ENCODE measurements at regions not wholly inside any gene's neighbourhood (a gene's known extent, or its start where the extent isn't known, plus 50 kb on each side); places are given as distances from the start of the nearest gene placed in this dataset.

- no peak overlapping the region for H3K9ac ChIP-seq (ENCODE audit: low read length)
- WGBS (ENCODE audit: insufficient coverage): 92% methylated on average over 2 of the region's 5 CpGs
These were observed 166.3 kb upstream of the NAV2 start for GRCh38 chr11:19546325-19546724.

GRCh38 chr11:19541521-19542049 is 171.1 kb upstream of the NAV2 start:
- H3K4me1 ChIP-seq (ENCODE audit: control insufficient read depth in 2 of 2, insufficient read depth in 2 of 2, low read length in 2 of 2): no peaks in the 10 kb centered on the region
- CTCF ChIA-PET: interaction anchor here (0.9 to 1.6 kb wide), 2 partner anchors 10 to 12 kb away, joined by 5 read pairs; no protein-coding TSS in a partner anchor
- DNase-seq (no peak), ATAC-seq (ENCODE audit: low read depth) (no peak)
- TF ChIP-seq CTCF (IDR thresholded peaks at IDR 0.05) (no peak), EZH2 (IDR thresholded peaks at IDR 0.05; ENCODE audit: borderline replicate concordance, insufficient read depth, low read depth, low read length, poor library complexity, severe bottlenecking) (no peak)
- WGBS (ENCODE audit: insufficient coverage): 79% methylated on average over 3 of the region's 3 CpGs
- H3K9me3 Mint-ChIP-seq (ENCODE audit: insufficient read depth): no peaks in the 10 kb centered on the region
- no peak overlapping the region for H3K4me3 ChIP-seq (ENCODE audit: control extremely low read depth in 1 of 5, extremely low read depth in 1 of 5, insufficient read depth in 1 of 5, low read depth in 2 of 5, low read length in 4 of 5)
- no peak overlapping the region for H3K4me3 Mint-ChIP-seq
- no peaks in the 10 kb centered on the region for H3K79me2 ChIP-seq (ENCODE audit: control insufficient read depth, insufficient read depth, low read length)
- POLR2A ChIA-PET: no interaction called here
- no peak overlapping the region for H3K4me2 ChIP-seq (replicated peaks; ENCODE audit: low read depth, low read length, poor library complexity, severe bottlenecking)
- H3K9ac ChIP-seq (ENCODE audit: low read length): no peak overlapping the region
- peaks cover 0 to 6% (median 0%) of the 10 kb centered on the region in 3 donors for H3K9me3 ChIP-seq (ENCODE audit: control extremely low read depth in 1 of 3, control insufficient read depth in 2 of 3, insufficient read depth in 1 of 3, low read length in 2 of 3)
- H3K27ac ChIP-seq (ENCODE audit: low read length in 2 of 2): no peak overlapping the region
- no peak overlapping the region for H3K27ac Mint-ChIP-seq
- H3K27me3 Mint-ChIP-seq: peaks cover 18% of the 10 kb centered on the region
- no peak overlapping the region for H2AFZ ChIP-seq (ENCODE audit: insufficient read depth, low read depth, low read length, poor library complexity, severe bottlenecking)
- no peaks in the 10 kb centered on the region for H3K36me3 ChIP-seq (replicated peaks in 1 of 2; ENCODE audit: control extremely low read depth in 1 of 2, control insufficient read depth in 1 of 2, extremely low read depth in 1 of 2, insufficient read depth in 2 of 2, low read length in 1 of 2)
- no peaks in the 10 kb centered on the region for H3K27me3 ChIP-seq (replicated peaks in 1 of 4; ENCODE audit: control extremely low read depth in 1 of 4, control insufficient read depth in 3 of 4, insufficient read depth in 4 of 4, low read length in 3 of 4)
- intact Hi-C loops (cut with micrococcal nuclease): no loop called here
- H4K20me1 ChIP-seq (ENCODE audit: control insufficient read depth, insufficient read depth, low read length, poor library complexity, severe bottlenecking): no peaks in the 10 kb centered on the region
- H3K4me1 Mint-ChIP-seq: no peaks in the 10 kb centered on the region

More at GRCh38 chr11:19546325-19546724, 166.3 kb upstream of the NAV2 start:
- intact Hi-C loops (cut with micrococcal nuclease): no loop called here
- no peaks in the 10 kb centered on the region for H3K9me3 Mint-ChIP-seq (ENCODE audit: insufficient read depth)
- Histone ChIP-seq H3K36me3 (replicated peaks in 1 of 2; ENCODE audit: control extremely low read depth in 1 of 2, control insufficient read depth in 1 of 2, extremely low read depth in 1 of 2, insufficient read depth in 2 of 2, low read length in 1 of 2) (no peaks in the 10 kb centered on the region), H3K27me3 (replicated peaks in 1 of 4; ENCODE audit: control extremely low read depth in 1 of 4, control insufficient read depth in 3 of 4, insufficient read depth in 4 of 4, low read length in 3 of 4) (no peaks in the 10 kb centered on the region), H2AFZ (ENCODE audit: insufficient read depth, low read depth, low read length, poor library complexity, severe bottlenecking) (no peak overlapping the region), H3K4me2 (replicated peaks; ENCODE audit: low read depth, low read length, poor library complexity, severe bottlenecking) (no peak overlapping the region), H3K79me2 (ENCODE audit: control insufficient read depth, insufficient read depth, low read length) (no peaks in the 10 kb centered on the region), H3K4me1 (ENCODE audit: control insufficient read depth in 2 of 2, insufficient read depth in 2 of 2, low read length in 2 of 2) (no peaks in the 10 kb centered on the region), H4K20me1 (ENCODE audit: control insufficient read depth, insufficient read depth, low read length, poor library complexity, severe bottlenecking) (no peaks in the 10 kb centered on the region), H3K4me3 (ENCODE audit: control extremely low read depth in 1 of 5, extremely low read depth in 1 of 5, insufficient read depth in 1 of 5, low read depth in 2 of 5, low read length in 4 of 5) (no peak overlapping the region), H3K27ac (ENCODE audit: low read length in 2 of 2) (no peak overlapping the region), H3K9me3 (ENCODE audit: control extremely low read depth in 1 of 3, control insufficient read depth in 2 of 3, insufficient read depth in 1 of 3, low read length in 2 of 3) (peaks cover 0 to 3% (median 0%) of the 10 kb centered on the region in 3 donors)
- TF ChIP-seq CTCF (IDR thresholded peaks at IDR 0.05): no peak
- no peak for TF ChIP-seq EZH2 (IDR thresholded peaks at IDR 0.05; ENCODE audit: borderline replicate concordance, insufficient read depth, low read depth, low read length, poor library complexity, severe bottlenecking)
- POLR2A ChIA-PET: no interaction called here
- no peak overlapping the region for H3K4me3 Mint-ChIP-seq
- DNase-seq (no peak), ATAC-seq (ENCODE audit: low read depth) (no peak)
- no peaks in the 10 kb centered on the region for H3K4me1 Mint-ChIP-seq
- CTCF ChIA-PET: interaction anchor here (1.2 to 1.3 kb wide), 2 partner anchors 14 to 17 kb away, joined by 4 to 7 read pairs; no protein-coding TSS in a partner anchor
- peaks cover 16% of the 10 kb centered on the region for H3K27me3 Mint-ChIP-seq
- no peak overlapping the region for H3K27ac Mint-ChIP-seq

Data from B cell (primary cell).